Gastroesophageal sphincter (tissue), 4 donors: ENCODE measurements at regions not wholly inside any gene's neighbourhood (a gene's known extent, or its start where the extent isn't known, plus 50 kb on each side); places are given as distances from the start of the nearest gene placed in this dataset.

Experiments
- ATAC-seq: fragments of 150-250 bp; one replicate; pipeline ENCODE4 v1.9.1; 2016; ENCODE audit warnings: mild to moderate bottlenecking, moderate library complexity
- H3K27ac ChIP-seq, 4 donors: fragments of 200-600 bp; sonication (generic) in 3 of 4; 1 replicate in 3 of 4; 2 replicates in 1 of 4; pipeline ENCODE4 v1.5.1; 2016 to 2019
- H3K27me3 ChIP-seq: fragments of 200-600 bp; sonication (generic); one replicate; pipeline ENCODE4 v1.5.1; 2019
- H3K36me3 ChIP-seq, 2 donors: fragments of 200-600 bp; sonication (generic); one replicate each; pipeline ENCODE4 v1.5.1; 2019; ENCODE audit warnings: control low read depth in 1 of 2
- H3K4me1 ChIP-seq, 3 donors: fragments of 200-600 bp; sonication (generic); 1 replicate in 2 of 3; 2 replicates in 1 of 3; pipeline ENCODE4 v1.5.1; 2016 to 2019; ENCODE audit warnings: control low read depth in 2 of 3
- H3K4me3 ChIP-seq, 2 donors: fragments of 200-600 bp; sonication (generic); one replicate each; pipeline ENCODE4 v1.5.1; 2019; ENCODE audit warnings: mild to moderate bottlenecking in 1 of 2, moderate library complexity in 1 of 2
- H3K9me3 ChIP-seq, 3 donors: fragments of 200-600 bp; sonication (generic); one replicate each; pipeline ENCODE4 v1.5.1; 2017 to 2019; ENCODE audit warnings: control low read depth in 2 of 3
- EP300 ChIP-seq: sonication (generic); formaldehyde crosslinking; IDR thresholded peaks from one replicate; pipeline ENCODE4 v1.6.1; 2017; ENCODE audit warnings: antibody characterized with exemption, mild to moderate bottlenecking
- POLR2A ChIP-seq, 2 donors: fragments of 450-650 bp; IDR thresholded peaks; one replicate each; pipeline ENCODE4 v1.6.1; 2017; ENCODE audit warnings: antibody characterized with exemption in 2 of 2, mild to moderate bottlenecking in 2 of 2, moderate library complexity in 1 of 2
- POLR2AphosphoS5 ChIP-seq: sonication (generic); formaldehyde crosslinking; IDR thresholded peaks from one replicate; pipeline ENCODE4 v1.6.1; 2017; ENCODE audit warnings: antibody characterized with exemption
- WGBS, 2 donors: methylation state at CpG; one replicate each; pipeline ENCODE4 v1.1.5; 2018; ENCODE audit warnings: low coverage in 1 of 2; 5-methylcytosine and 5-hydroxymethylcytosine counted together
- TF ChIP-seq, protein P1 (sequence below), 4 experiments: fragments of 200-600 bp in 2 of 4; fragments of 450-650 bp in 2 of 4; sonication (generic) in 1 of 4; IDR thresholded peaks; one replicate each; pipeline ENCODE4 v1.5.1; 2017 to 2019; ENCODE audit warnings: antibody characterized with exemption in 4 of 4, mild to moderate bottlenecking in 2 of 4, moderate library complexity in 2 of 4

- Histone ChIP-seq H3K27me3 (peaks cover 4% of the 10 kb centered on the region), H3K9me3 (no peaks in the 10 kb centered on the region), H3K36me3 (no peaks in the 10 kb centered on the region), H3K27ac (peak overlapping the region; percentile 21 to 83 (median 76)), H3K4me1 (peaks cover 0 to 42% (median 15%) of the 10 kb centered on the region in 3 donors), H3K4me3 (peak overlapping the region in 1 of 2 donors; percentile 21)
- ATAC-seq = peak; percentile 88
- TF ChIP-seq POLR2AphosphoS5 = peak; percentile 88
- TF ChIP-seq, protein P1, sequence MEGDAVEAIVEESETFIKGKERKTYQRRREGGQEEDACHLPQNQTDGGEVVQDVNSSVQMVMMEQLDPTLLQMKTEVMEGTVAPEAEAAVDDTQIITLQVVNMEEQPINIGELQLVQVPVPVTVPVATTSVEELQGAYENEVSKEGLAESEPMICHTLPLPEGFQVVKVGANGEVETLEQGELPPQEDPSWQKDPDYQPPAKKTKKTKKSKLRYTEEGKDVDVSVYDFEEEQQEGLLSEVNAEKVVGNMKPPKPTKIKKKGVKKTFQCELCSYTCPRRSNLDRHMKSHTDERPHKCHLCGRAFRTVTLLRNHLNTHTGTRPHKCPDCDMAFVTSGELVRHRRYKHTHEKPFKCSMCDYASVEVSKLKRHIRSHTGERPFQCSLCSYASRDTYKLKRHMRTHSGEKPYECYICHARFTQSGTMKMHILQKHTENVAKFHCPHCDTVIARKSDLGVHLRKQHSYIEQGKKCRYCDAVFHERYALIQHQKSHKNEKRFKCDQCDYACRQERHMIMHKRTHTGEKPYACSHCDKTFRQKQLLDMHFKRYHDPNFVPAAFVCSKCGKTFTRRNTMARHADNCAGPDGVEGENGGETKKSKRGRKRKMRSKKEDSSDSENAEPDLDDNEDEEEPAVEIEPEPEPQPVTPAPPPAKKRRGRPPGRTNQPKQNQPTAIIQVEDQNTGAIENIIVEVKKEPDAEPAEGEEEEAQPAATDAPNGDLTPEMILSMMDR (IDR thresholded peaks at IDR 0.05) = no peak
- peak; percentile 85 for TF ChIP-seq EP300
- no peak for TF ChIP-seq POLR2A (IDR thresholded peaks at IDR 0.05)
- 25% methylated on average over 4 of the region's 32 CpGs; no CpG with 5 or more reads in 1 of the 2 donors for WGBS, 2 donors
These were observed 110.8 kb upstream of the OTOS start for GRCh38 chr2:240250985-240251847.

- peaks cover 0 to 42% (median 15%) of the 10 kb centered on the region in 3 donors for H3K4me1 ChIP-seq
- no peaks in the 10 kb centered on the region for H3K9me3 ChIP-seq
- H3K27me3 ChIP-seq = peaks cover 4% of the 10 kb centered on the region
- TF ChIP-seq POLR2A (IDR thresholded peaks at IDR 0.05) (no peak), POLR2AphosphoS5 (no peak), EP300 (no peak)
- TF ChIP-seq, protein P1 (IDR thresholded peaks at IDR 0.05) = no peak
- H3K27ac ChIP-seq = peak overlapping the region in 3 of 4 donors; percentile 72 to 83 (median 79)
- no peak overlapping the region for H3K4me3 ChIP-seq
- no peaks in the 10 kb centered on the region for H3K36me3 ChIP-seq
- 60 to 90% methylated on average over 1 to 2 of the region's 6 CpGs for WGBS, 2 donors
- ATAC-seq = no peak
These were observed 111.4 kb upstream of the OTOS start for GRCh38 chr2:240251848-240252190.

GRCh38 chr2:240252191-240252871, 111.9 kb upstream of the OTOS start:
- Histone ChIP-seq H3K9me3 (no peaks in the 10 kb centered on the region), H3K4me3 (no peak overlapping the region), H3K36me3 (no peaks in the 10 kb centered on the region), H3K27ac (peak overlapping the region in 3 of 4 donors; percentile 72 to 83 (median 79)), H3K4me1 (peaks cover 0 to 42% (median 15%) of the 10 kb centered on the region in 3 donors), H3K27me3 (peaks cover 4% of the 10 kb centered on the region)
- WGBS, 2 donors = 83% methylated on average over 3 to 6 of the region's 20 CpGs
- no peak for ATAC-seq
- no peak for TF ChIP-seq POLR2A (IDR thresholded peaks at IDR 0.05)

DNA sequence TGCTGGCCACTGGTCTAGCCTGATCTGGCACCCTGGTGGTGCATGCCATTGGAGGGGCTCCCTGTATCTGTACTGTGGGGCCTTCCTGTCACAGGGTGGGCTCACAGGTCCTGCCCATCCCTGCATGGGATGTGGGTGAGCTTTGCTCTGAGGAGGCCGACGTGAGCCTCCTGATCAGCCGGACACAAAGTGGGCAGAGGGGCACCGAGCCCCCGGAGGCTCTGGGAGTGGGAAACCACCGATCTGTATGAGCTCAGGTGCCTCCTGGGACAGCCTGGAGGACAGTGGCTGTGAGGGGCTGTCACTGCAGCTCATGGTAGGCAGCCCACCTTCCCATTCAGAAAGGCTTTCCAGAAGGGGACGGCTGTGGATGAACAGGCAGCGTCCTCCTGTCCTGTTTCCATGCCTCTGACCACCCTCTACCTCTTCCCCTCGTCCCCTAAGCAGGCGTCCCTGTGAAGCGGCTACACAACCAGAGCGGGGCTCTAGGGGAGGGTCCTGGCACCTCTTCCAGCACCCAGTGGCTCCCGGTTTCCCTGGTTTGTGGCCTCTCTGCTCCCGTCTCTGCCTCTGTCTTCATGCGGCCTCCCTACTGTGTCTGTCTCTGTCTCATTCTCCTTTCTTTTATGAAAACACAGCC, 112.5 kb upstream of the OTOS start:
- peaks cover under 1% of the 10 kb centered on the region for H3K27me3 ChIP-seq
- H3K27ac ChIP-seq = peak overlapping the region in 3 of 4 donors; percentile 72 to 83 (median 79)
- no peak for ATAC-seq
- no peaks in the 10 kb centered on the region for H3K9me3 ChIP-seq
- peaks cover 0 to 38% (median 15%) of the 10 kb centered on the region in 3 donors for H3K4me1 ChIP-seq
- WGBS, 2 donors = 87% methylated on average over 7 of the region's 15 CpGs; no CpG with 5 or more reads in 1 of the 2 donors
- H3K4me3 ChIP-seq = no peak overlapping the region
- TF ChIP-seq POLR2AphosphoS5 = no peak
- TF ChIP-seq, protein P1 (IDR thresholded peaks at IDR 0.05) = no peak
- no peak for TF ChIP-seq POLR2A (IDR thresholded peaks at IDR 0.05)
- no peak for TF ChIP-seq EP300
- no peaks in the 10 kb centered on the region for H3K36me3 ChIP-seq

GRCh38 chr2:240253583-240254145, 113.2 kb upstream of the OTOS start:
- no peak overlapping the region for H3K4me3 ChIP-seq
- no peaks in the 10 kb centered on the region for H3K36me3 ChIP-seq
- no peaks in the 10 kb centered on the region for H3K27me3 ChIP-seq
- ATAC-seq = no peak
- no peaks in the 10 kb centered on the region for H3K9me3 ChIP-seq
- TF ChIP-seq, protein P1 (IDR thresholded peaks at IDR 0.05) = no peak
- no peak for TF ChIP-seq EP300
- no peak for TF ChIP-seq POLR2AphosphoS5
- TF ChIP-seq POLR2A (IDR thresholded peaks at IDR 0.05) = no peak
- peak overlapping the region in 1 of 4 donors; percentile 72 for H3K27ac ChIP-seq
- H3K4me1 ChIP-seq = peaks cover 0 to 39% (median 15%) of the 10 kb centered on the region in 3 donors
- WGBS, 2 donors = 65 to 93% methylated on average over 2 to 10 of the region's 10 CpGs
